Fibroblast of lung (primary cell): ENCODE measurements at regions not wholly inside any gene's neighbourhood (a gene's known extent, or its start where the extent isn't known, plus 50 kb on each side); places are given as distances from the start of the nearest gene placed in this dataset.

Experiments
- DNase-seq, 2 donors: peaks; one replicate each; pipeline versions ENCODE4 v3.0.0 to v3.0.0-alpha.2; 2010; ENCODE audit warnings: low read depth in 2 of 2
- H2AFZ ChIP-seq: 2 replicates; pipeline ENCODE4 v1.5.1; 2012; ENCODE audit warnings: low read length, control low read depth, inconsistent platforms
- H3K27ac ChIP-seq: 2 replicates; pipeline ENCODE4 v1.5.1; 2011; ENCODE audit warnings: low read length, control low read depth; ENCODE audit not compliant: insufficient read depth
- H3K27me3 ChIP-seq: 2 replicates; pipeline ENCODE4 v1.5.1; 2011; ENCODE audit warnings: mild to moderate bottlenecking, low read length; ENCODE audit not compliant: control insufficient read depth, insufficient read depth
- H3K36me3 ChIP-seq: 2 replicates; pipeline ENCODE4 v1.5.1; 2011; ENCODE audit warnings: low read length; ENCODE audit not compliant: control insufficient read depth, insufficient read depth
- H3K4me1 ChIP-seq: 2 replicates; pipeline ENCODE4 v1.5.1; 2011; ENCODE audit warnings: low read length; ENCODE audit not compliant: control insufficient read depth, insufficient read depth; ENCODE audit errors: extremely low read depth
- H3K4me2 ChIP-seq: 2 replicates; pipeline ENCODE4 v1.5.1; 2011; ENCODE audit warnings: low read length, control low read depth; ENCODE audit not compliant: insufficient read depth; ENCODE audit errors: extremely low read depth
- H3K4me3 ChIP-seq, 4 experiments: fragments of 200-600 bp in 1 of 4; sonication (generic) in 1 of 4; replicated peaks in 1 of 4; 2 replicates each; pipeline ENCODE4 v1.5.1; 2011 to 2016; ENCODE audit warnings: low read length in 4 of 4, low read depth in 3 of 4, mild to moderate bottlenecking in 3 of 4, control low read depth in 2 of 4, inconsistent platforms in 1 of 4, mixed read lengths in 1 of 4; ENCODE audit not compliant: insufficient read depth in 1 of 4; ENCODE audit errors: control extremely low read depth in 1 of 4
- H3K79me2 ChIP-seq: 2 replicates; pipeline ENCODE4 v1.5.1; 2012; ENCODE audit warnings: mild to moderate bottlenecking, low read length, inconsistent platforms; ENCODE audit not compliant: control insufficient read depth, insufficient read depth
- H3K9ac ChIP-seq: 2 replicates; pipeline ENCODE4 v1.5.1; 2011; ENCODE audit warnings: mild to moderate bottlenecking, low read length, control low read depth; ENCODE audit not compliant: insufficient read depth
- H3K9me3 ChIP-seq: 2 replicates; pipeline ENCODE4 v1.5.1; 2012; ENCODE audit warnings: low read depth, low read length; ENCODE audit not compliant: control insufficient read depth, insufficient read depth
- H4K20me1 ChIP-seq: 2 replicates; pipeline ENCODE4 v1.5.1; 2011; ENCODE audit warnings: low read length; ENCODE audit not compliant: control insufficient read depth, insufficient read depth; ENCODE audit errors: extremely low read depth
- EZH2 ChIP-seq: IDR thresholded peaks from 2 replicates; pipeline ENCODE4 v1.5.1; 2012; ENCODE audit warnings: low read length, control low read depth, mild to moderate bottlenecking; ENCODE audit errors: missing control alignments
- TF ChIP-seq, protein P1 (sequence below), 2 donors: IDR thresholded peaks in 1 of 2; conservative IDR thresholded peaks in 1 of 2; 1 replicate in 1 of 2; 2 replicates in 1 of 2; pipeline ENCODE4 v1.5.1; 2011 to 2012; ENCODE audit warnings: low read length in 2 of 2, control low read depth in 1 of 2, inconsistent platforms in 1 of 2, low read depth in 1 of 2, mild to moderate bottlenecking in 1 of 2

DNA sequence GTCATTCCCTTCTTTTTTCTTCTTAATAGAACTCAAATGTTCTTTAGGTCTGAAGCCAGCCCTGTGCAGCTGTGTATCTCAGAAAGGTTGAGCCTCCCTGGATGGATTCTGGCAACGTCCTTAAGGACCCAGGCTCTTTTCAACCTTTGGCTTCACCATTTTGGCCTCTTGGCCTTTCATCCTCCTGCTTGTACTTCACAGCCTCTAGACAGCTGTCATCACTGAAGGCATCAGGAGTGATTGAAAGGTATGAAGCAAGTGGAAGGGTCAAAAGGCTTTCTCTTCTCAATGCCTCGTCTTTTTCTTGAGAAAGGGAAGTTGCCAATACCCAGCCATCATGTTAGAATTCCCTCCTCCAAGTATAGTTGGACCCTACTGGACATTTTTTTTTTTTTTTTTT lies 81.2 kb upstream of the RANBP3L start:
- no peak for DNase-seq
- no peak overlapping the region for H3K27ac ChIP-seq

DNA sequence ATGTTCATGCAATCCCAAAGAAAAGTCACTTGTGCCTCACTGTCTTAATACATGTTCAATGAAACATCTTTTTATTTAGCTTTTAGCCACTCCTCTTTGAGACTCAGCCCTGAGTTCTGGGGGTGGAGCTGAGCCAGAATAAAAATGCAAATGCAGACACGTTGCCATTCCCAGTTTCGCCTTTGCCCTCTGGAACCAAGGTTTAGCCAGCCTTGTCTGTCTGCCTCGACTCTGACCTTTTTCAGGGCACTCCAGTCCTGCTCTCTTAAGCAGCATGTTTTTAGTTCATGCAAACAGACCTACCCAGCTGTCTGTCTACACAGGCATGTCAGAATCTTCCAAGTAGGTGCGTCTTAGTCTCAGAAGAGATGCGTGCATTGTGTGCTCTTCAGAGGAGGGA lies 82.2 kb upstream of the RANBP3L start:
- Histone ChIP-seq H3K4me2 (no peak overlapping the region), H3K27ac (no peak overlapping the region), H2AFZ (no peak overlapping the region), H4K20me1 (no peaks in the 10 kb centered on the region), H3K4me3 (no peak overlapping the region), H3K4me1 (no peaks in the 10 kb centered on the region), H3K9me3 (no peaks in the 10 kb centered on the region), H3K36me3 (no peaks in the 10 kb centered on the region), H3K9ac (no peak overlapping the region), H3K27me3 (no peaks in the 10 kb centered on the region), H3K79me2 (no peaks in the 10 kb centered on the region)
- no peak for TF ChIP-seq EZH2
- TF ChIP-seq, protein P1, sequence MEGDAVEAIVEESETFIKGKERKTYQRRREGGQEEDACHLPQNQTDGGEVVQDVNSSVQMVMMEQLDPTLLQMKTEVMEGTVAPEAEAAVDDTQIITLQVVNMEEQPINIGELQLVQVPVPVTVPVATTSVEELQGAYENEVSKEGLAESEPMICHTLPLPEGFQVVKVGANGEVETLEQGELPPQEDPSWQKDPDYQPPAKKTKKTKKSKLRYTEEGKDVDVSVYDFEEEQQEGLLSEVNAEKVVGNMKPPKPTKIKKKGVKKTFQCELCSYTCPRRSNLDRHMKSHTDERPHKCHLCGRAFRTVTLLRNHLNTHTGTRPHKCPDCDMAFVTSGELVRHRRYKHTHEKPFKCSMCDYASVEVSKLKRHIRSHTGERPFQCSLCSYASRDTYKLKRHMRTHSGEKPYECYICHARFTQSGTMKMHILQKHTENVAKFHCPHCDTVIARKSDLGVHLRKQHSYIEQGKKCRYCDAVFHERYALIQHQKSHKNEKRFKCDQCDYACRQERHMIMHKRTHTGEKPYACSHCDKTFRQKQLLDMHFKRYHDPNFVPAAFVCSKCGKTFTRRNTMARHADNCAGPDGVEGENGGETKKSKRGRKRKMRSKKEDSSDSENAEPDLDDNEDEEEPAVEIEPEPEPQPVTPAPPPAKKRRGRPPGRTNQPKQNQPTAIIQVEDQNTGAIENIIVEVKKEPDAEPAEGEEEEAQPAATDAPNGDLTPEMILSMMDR (conservative IDR thresholded peaks at IDR 0.05 in 1 of 2, IDR thresholded peaks at IDR 0.05 in 1 of 2; ENCODE audit: low read depth in 1 of 2, low read length in 2 of 2): no peak
- no peak for DNase-seq

More for the DNA sequence above, 81.2 kb upstream of the RANBP3L start:
- Histone ChIP-seq H2AFZ (no peak overlapping the region), H3K36me3 (no peaks in the 10 kb centered on the region), H3K9me3 (no peaks in the 10 kb centered on the region), H3K27me3 (no peaks in the 10 kb centered on the region), H3K4me3 (no peak overlapping the region), H4K20me1 (no peaks in the 10 kb centered on the region), H3K79me2 (no peaks in the 10 kb centered on the region), H3K9ac (no peak overlapping the region), H3K4me1 (peaks cover 3% of the 10 kb centered on the region), H3K4me2 (no peak overlapping the region)
- no peak for TF ChIP-seq EZH2
- TF ChIP-seq, protein P1 (conservative IDR thresholded peaks at IDR 0.05 in 1 of 2, IDR thresholded peaks at IDR 0.05 in 1 of 2; ENCODE audit: low read depth in 1 of 2, low read length in 2 of 2): no peak

DNA sequence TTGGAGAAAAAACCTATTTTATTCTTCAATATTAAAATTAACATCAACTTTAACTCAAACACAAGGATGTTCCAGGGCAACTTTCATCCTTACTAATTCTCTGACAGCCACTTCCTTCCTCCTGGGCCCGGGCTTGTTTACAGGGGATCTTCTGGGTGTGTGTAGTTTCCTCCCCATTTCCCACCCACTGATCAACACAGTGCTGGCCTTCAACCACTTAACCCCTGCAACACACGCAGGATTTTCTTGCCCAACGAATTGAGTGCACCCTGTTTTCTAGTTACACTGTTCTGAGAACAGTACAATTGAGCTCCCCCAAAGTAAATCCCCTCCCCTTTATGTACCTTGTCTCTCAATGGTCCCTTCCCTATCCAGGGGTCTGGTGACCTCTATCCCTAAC lies 83.1 kb upstream of the RANBP3L start:
- Histone ChIP-seq H3K9ac (no peak overlapping the region), H3K4me2 (no peak overlapping the region), H3K79me2 (no peaks in the 10 kb centered on the region), H3K4me3 (no peak overlapping the region), H4K20me1 (no peaks in the 10 kb centered on the region), H2AFZ (no peak overlapping the region), H3K9me3 (no peaks in the 10 kb centered on the region), H3K27me3 (no peaks in the 10 kb centered on the region), H3K36me3 (no peaks in the 10 kb centered on the region), H3K4me1 (no peaks in the 10 kb centered on the region), H3K27ac (no peak overlapping the region)
- no peak for TF ChIP-seq EZH2
- TF ChIP-seq, protein P1 (conservative IDR thresholded peaks at IDR 0.05 in 1 of 2, IDR thresholded peaks at IDR 0.05 in 1 of 2; ENCODE audit: low read depth in 1 of 2, low read length in 2 of 2): no peak
- DNase-seq: no peak
